ENCODE measurements at regions not wholly inside any gene's neighbourhood (a gene's known extent, or its start where the extent isn't known, plus 50 kb on each side); places are given as distances from the start of the nearest gene placed in this dataset.

- no peak for TF ChIP-seq CTCF (conservative IDR thresholded peaks at IDR 0.05; ENCODE audit: low read depth, low read length)
- H3K4me3 ChIP-seq (ENCODE audit: low read depth, low read length): no peak overlapping the region
- no peak for DNase-seq (ENCODE audit: low read depth)
Measured at GRCh38 chr7:18416988-18417387, 78.6 kb upstream of the HDAC9 start.

DNA sequence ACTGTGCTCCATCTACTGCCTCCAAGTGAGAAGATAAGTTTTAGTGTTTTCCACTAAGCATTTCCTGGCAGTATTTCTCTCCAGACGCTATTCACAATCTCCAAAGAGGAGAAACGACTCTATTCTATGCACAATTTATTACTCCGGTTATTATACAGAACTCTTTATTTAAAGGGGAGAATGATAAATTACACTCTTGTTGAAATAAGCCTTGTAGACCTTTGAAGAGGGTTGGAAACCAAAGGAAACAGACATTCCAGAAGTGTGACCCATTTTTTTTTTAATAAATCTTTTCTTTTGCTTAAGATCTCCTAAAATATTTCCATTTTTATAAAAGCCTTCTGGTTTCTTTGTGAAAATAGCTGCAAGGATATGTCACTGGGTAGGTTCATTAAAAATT is 76.1 kb upstream of the HDAC9 start:
- no peak for DNase-seq (ENCODE audit: low read depth)
- H3K4me3 ChIP-seq (ENCODE audit: low read depth, low read length): no peak overlapping the region
- no peak for TF ChIP-seq CTCF (conservative IDR thresholded peaks at IDR 0.05; ENCODE audit: low read depth, low read length)

DNA sequence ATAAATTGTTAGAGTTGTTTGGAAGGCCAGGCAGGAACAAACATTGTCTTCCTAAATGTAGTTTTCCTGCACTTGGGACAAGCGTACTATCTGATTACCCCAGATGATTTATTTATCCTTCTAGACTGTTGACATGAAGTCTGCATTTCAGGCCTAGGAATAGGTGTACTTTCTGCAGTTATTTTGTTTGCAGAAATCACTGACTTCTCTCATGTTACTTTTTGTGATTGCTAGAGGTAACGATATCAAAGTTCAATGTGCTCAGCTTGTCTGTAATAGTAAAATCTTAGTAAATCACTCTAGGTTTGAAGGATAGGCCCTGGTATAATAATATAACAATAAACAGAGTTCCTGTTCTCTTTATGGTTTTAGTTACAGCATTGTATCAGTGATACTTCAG is 75.4 kb upstream of the HDAC9 start:
- no peak for DNase-seq (ENCODE audit: low read depth)
- TF ChIP-seq CTCF (conservative IDR thresholded peaks at IDR 0.05; ENCODE audit: low read depth, low read length): no peak
- no peak overlapping the region for H3K4me3 ChIP-seq (ENCODE audit: low read depth, low read length)

- DNase-seq (ENCODE audit: low read depth): peak; percentile 53
- H3K4me3 ChIP-seq (ENCODE audit: low read depth, low read length): no peak overlapping the region
- no peak for TF ChIP-seq CTCF (conservative IDR thresholded peaks at IDR 0.05; ENCODE audit: low read depth, low read length)
Measured at GRCh38 chr7:18420748-18421147, 74.8 kb upstream of the HDAC9 start.

DNA sequence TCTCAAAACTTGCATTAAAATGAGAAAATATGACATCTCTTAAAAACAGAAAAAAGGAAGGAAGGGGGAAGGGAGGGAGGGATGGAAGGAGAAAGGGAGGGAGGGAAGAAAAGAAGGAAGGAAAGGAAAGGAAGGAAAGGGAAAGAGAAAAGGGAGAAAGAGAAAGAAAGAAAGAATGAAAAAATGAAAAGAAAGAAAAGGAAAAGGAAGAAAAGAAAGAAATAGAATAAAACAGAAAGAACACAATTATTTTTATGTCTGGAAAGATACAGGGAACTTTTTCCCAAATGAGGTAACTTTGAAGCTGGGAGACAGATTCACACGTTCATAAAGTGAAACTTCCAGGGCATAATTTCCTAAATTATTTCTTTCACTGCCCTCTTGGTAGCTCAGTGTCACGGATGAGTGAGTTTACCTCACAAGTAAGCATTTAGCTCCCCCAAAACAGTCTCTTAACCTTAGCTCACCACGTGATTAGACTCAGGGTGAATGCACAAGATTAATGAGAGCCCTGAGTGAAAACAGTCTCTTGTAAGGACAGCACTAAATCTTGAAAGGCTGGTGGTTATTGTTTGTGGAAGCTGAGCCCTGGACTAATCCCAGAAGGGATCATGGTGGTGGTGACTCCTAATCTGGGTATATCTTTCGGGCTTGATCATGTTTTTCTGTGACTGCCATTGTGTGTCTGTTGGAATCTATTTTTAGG is 74.1 kb upstream of the HDAC9 start:
- no peak for DNase-seq (ENCODE audit: low read depth)
- TF ChIP-seq CTCF (conservative IDR thresholded peaks at IDR 0.05; ENCODE audit: low read depth, low read length): no peak
- H3K4me3 ChIP-seq (ENCODE audit: low read depth, low read length): no peak overlapping the region

GRCh38 chr7:18425227-18425626 is 70.3 kb upstream of the HDAC9 start:
- no peak for TF ChIP-seq CTCF (conservative IDR thresholded peaks at IDR 0.05; ENCODE audit: low read depth, low read length)
- DNase-seq (ENCODE audit: low read depth): no peak
- no peak overlapping the region for H3K4me3 ChIP-seq (ENCODE audit: low read depth, low read length)

- TF ChIP-seq CTCF (conservative IDR thresholded peaks at IDR 0.05; ENCODE audit: low read depth, low read length): no peak
- H3K4me3 ChIP-seq (ENCODE audit: low read depth, low read length): no peak overlapping the region
- peak; percentile 34 for DNase-seq (ENCODE audit: low read depth)
Measured at GRCh38 chr7:18425838-18426445, 69.6 kb upstream of the HDAC9 start.
